ENCODE measurements at regions not wholly inside any gene's neighbourhood (a gene's known extent, or its start where the extent isn't known, plus 50 kb on each side); places are given as distances from the start of the nearest gene placed in this dataset.

GRCh38 chr3:10568549-10568948 lies 63.2 kb upstream of the ATP2B2 start:
- TF ChIP-seq ZMAT4 (CRISPR knock-in tag; IDR thresholded peaks at IDR 0.05) = no peak
- no peak for TF ChIP-seq NR3C1 (CRISPR knock-in tag; conservative IDR thresholded peaks at IDR 0.05; ENCODE audit: low read depth)
- no peak for TF ChIP-seq ELF4 (CRISPR knock-in tag; IDR thresholded peaks at IDR 0.05; ENCODE audit: low read depth)
- TF ChIP-seq IRF1 (CRISPR knock-in tag; IDR thresholded peaks at IDR 0.05) = no peak
- TF ChIP-seq JUN (CRISPR knock-in tag; IDR thresholded peaks at IDR 0.05) = no peak
- TF ChIP-seq ZBTB43 (CRISPR knock-in tag; IDR thresholded peaks at IDR 0.05) = no peak
- TF ChIP-seq CREB1 (CRISPR knock-in tag; IDR thresholded peaks at IDR 0.05) = no peak
- TF ChIP-seq CTCF (IDR thresholded peaks at IDR 0.05) = no peak
- no peak for TF ChIP-seq MYBL2 (CRISPR knock-in tag; IDR thresholded peaks at IDR 0.05)
- TF ChIP-seq KAT7 (CRISPR knock-in tag; IDR thresholded peaks at IDR 0.05; ENCODE audit: borderline replicate concordance) = no peak
